ENCODE measurements at regions not wholly inside any gene's neighbourhood (a gene's known extent, or its start where the extent isn't known, plus 50 kb on each side); places are given as distances from the start of the nearest gene placed in this dataset.

- TF ChIP-seq CTCF (IDR thresholded peaks at IDR 0.05), result no peak
- TF ChIP-seq POLR2A (IDR thresholded peaks at IDR 0.05), result no peak
These were observed 190.9 kb downstream of the FAT4 start for GRCh38 chr4:125505621-125506020.

Data from Peyer's patch (tissue), 4 donors.